ENCODE measurements at regions not wholly inside any gene's neighbourhood (a gene's known extent, or its start where the extent isn't known, plus 50 kb on each side); places are given as distances from the start of the nearest gene placed in this dataset.

DNA sequence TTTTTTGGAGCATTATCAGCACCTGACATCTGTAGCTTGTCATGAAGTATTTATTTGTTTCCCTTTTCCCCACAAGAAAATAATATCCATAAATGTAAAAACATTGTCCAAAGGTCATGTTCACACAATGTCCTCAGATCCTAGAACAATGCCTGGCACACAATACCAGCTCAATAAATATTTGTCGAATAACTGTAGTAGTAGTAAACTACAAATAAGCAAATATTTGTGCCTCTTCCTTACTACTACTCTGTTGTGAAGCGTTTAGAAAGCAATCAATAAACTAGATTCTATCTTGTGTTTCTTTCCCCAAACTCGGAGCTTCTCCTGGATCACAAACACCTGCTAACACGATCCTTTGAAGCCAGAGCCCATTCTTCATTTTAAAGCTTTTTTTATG, 459.6 kb upstream of the NECTIN3 start:
- 97% methylated on average over 4 of the region's 4 CpGs for WGBS
- Histone ChIP-seq H3K18ac (ENCODE audit: low read depth in 1 of 2, low read length in 2 of 2) (no peak overlapping the region), H3K79me1 (replicated peaks; ENCODE audit: low read length, poor library complexity, severe bottlenecking) (no peaks in the 10 kb centered on the region), H3K9me3 (ENCODE audit: control insufficient read depth, low read length) (no peaks in the 10 kb centered on the region), H2BK120ac (ENCODE audit: low read depth, low read length) (no peak overlapping the region), H3K14ac (ENCODE audit: low read length in 2 of 2) (no peak overlapping the region), H3K9ac (ENCODE audit: low read length) (no peak overlapping the region), H3K4me1 (ENCODE audit: control insufficient read depth, insufficient read depth, low read depth, low read length) (no peaks in the 10 kb centered on the region), H2AK5ac (ENCODE audit: low read length, severe bottlenecking) (no peak overlapping the region), H2BK5ac (ENCODE audit: low read depth, low read length, poor library complexity, severe bottlenecking) (no peak overlapping the region), H3K23ac (ENCODE audit: low read length in 2 of 2) (no peak overlapping the region), H3K36me3 (ENCODE audit: control insufficient read depth in 1 of 2, insufficient read depth in 2 of 2, low read depth in 1 of 2, low read length in 2 of 2) (no peaks in the 10 kb centered on the region), H3K4me3 (ENCODE audit: insufficient read depth in 1 of 2, low read depth in 1 of 2, low read length in 2 of 2) (no peak overlapping the region), H4K8ac (ENCODE audit: low read length) (no peak overlapping the region), H3K4ac (ENCODE audit: low read depth in 1 of 2, low read length in 2 of 2) (no peak overlapping the region), H2AFZ (ENCODE audit: low read depth, low read length) (no peak overlapping the region), H3K27ac (ENCODE audit: low read length, poor library complexity, severe bottlenecking) (no peak overlapping the region), H3K27me3 (ENCODE audit: control insufficient read depth in 1 of 2, insufficient read depth in 1 of 2, low read length in 2 of 2) (no peaks in the 10 kb centered on the region), H3K4me2 (ENCODE audit: low read length, poor library complexity, severe bottlenecking) (no peak overlapping the region), H2BK15ac (ENCODE audit: low read depth, poor library complexity, severe bottlenecking) (no peak overlapping the region), H2BK12ac (ENCODE audit: low read length in 2 of 2) (no peak overlapping the region), H4K91ac (ENCODE audit: low read length) (no peak overlapping the region)
- DNase-seq, result no peak

GRCh38 chr3:110614186-110614585, 457.4 kb upstream of the NECTIN3 start:
- Histone ChIP-seq H3K4me1 (ENCODE audit: control insufficient read depth, insufficient read depth, low read depth, low read length) (no peaks in the 10 kb centered on the region), H4K8ac (ENCODE audit: low read length) (no peak overlapping the region), H2BK12ac (ENCODE audit: low read length in 2 of 2) (no peak overlapping the region), H4K91ac (ENCODE audit: low read length) (no peak overlapping the region), H3K4me2 (ENCODE audit: low read length, poor library complexity, severe bottlenecking) (no peak overlapping the region), H2BK15ac (ENCODE audit: low read depth, poor library complexity, severe bottlenecking) (no peak overlapping the region), H3K9me3 (ENCODE audit: control insufficient read depth, low read length) (no peaks in the 10 kb centered on the region), H3K4me3 (ENCODE audit: insufficient read depth in 1 of 2, low read depth in 1 of 2, low read length in 2 of 2) (no peak overlapping the region), H2AFZ (ENCODE audit: low read depth, low read length) (no peak overlapping the region), H3K4ac (ENCODE audit: low read depth in 1 of 2, low read length in 2 of 2) (no peak overlapping the region), H2BK120ac (ENCODE audit: low read depth, low read length) (no peak overlapping the region), H2BK5ac (ENCODE audit: low read depth, low read length, poor library complexity, severe bottlenecking) (no peak overlapping the region), H3K9ac (ENCODE audit: low read length) (no peak overlapping the region), H2AK5ac (ENCODE audit: low read length, severe bottlenecking) (no peak overlapping the region), H3K18ac (ENCODE audit: low read depth in 1 of 2, low read length in 2 of 2) (no peak overlapping the region), H3K79me1 (replicated peaks; ENCODE audit: low read length, poor library complexity, severe bottlenecking) (no peaks in the 10 kb centered on the region), H3K14ac (ENCODE audit: low read length in 2 of 2) (no peak overlapping the region), H3K27me3 (ENCODE audit: control insufficient read depth in 1 of 2, insufficient read depth in 1 of 2, low read length in 2 of 2) (no peaks in the 10 kb centered on the region), H3K27ac (ENCODE audit: low read length, poor library complexity, severe bottlenecking) (no peak overlapping the region), H3K23ac (ENCODE audit: low read length in 2 of 2) (no peak overlapping the region), H3K36me3 (ENCODE audit: control insufficient read depth in 1 of 2, insufficient read depth in 2 of 2, low read depth in 1 of 2, low read length in 2 of 2) (no peaks in the 10 kb centered on the region)
- DNase-seq, result no peak
- 76% methylated on average over 2 of the region's 2 CpGs for WGBS

GRCh38 chr3:110615454-110615853, 456.2 kb upstream of the NECTIN3 start:
- no peak overlapping the region for H2BK5ac ChIP-seq (ENCODE audit: low read depth, low read length, poor library complexity, severe bottlenecking)
- H2AFZ ChIP-seq (ENCODE audit: low read depth, low read length), result no peak overlapping the region
- no peak overlapping the region for H3K23ac ChIP-seq (ENCODE audit: low read length in 2 of 2)
- H3K79me1 ChIP-seq (replicated peaks; ENCODE audit: low read length, poor library complexity, severe bottlenecking), result no peaks in the 10 kb centered on the region
- H3K4me2 ChIP-seq (ENCODE audit: low read length, poor library complexity, severe bottlenecking), result no peak overlapping the region
- no peaks in the 10 kb centered on the region for H3K4me1 ChIP-seq (ENCODE audit: control insufficient read depth, insufficient read depth, low read depth, low read length)
- no peak overlapping the region for H3K27ac ChIP-seq (ENCODE audit: low read length, poor library complexity, severe bottlenecking)
- H4K8ac ChIP-seq (ENCODE audit: low read length), result no peak overlapping the region
- H3K36me3 ChIP-seq (ENCODE audit: control insufficient read depth in 1 of 2, insufficient read depth in 2 of 2, low read depth in 1 of 2, low read length in 2 of 2), result no peaks in the 10 kb centered on the region
- no peak overlapping the region for H3K4me3 ChIP-seq (ENCODE audit: insufficient read depth in 1 of 2, low read depth in 1 of 2, low read length in 2 of 2)
- DNase-seq, result no peak
- H3K27me3 ChIP-seq (ENCODE audit: control insufficient read depth in 1 of 2, insufficient read depth in 1 of 2, low read length in 2 of 2), result no peaks in the 10 kb centered on the region
- no peaks in the 10 kb centered on the region for H3K9me3 ChIP-seq (ENCODE audit: control insufficient read depth, low read length)
- H3K4ac ChIP-seq (ENCODE audit: low read depth in 1 of 2, low read length in 2 of 2), result no peak overlapping the region
- no peak overlapping the region for H2AK5ac ChIP-seq (ENCODE audit: low read length, severe bottlenecking)
- no peak overlapping the region for H3K14ac ChIP-seq (ENCODE audit: low read length in 2 of 2)
- no peak overlapping the region for H2BK15ac ChIP-seq (ENCODE audit: low read depth, poor library complexity, severe bottlenecking)
- no peak overlapping the region for H3K9ac ChIP-seq (ENCODE audit: low read length)
- no peak overlapping the region for H2BK12ac ChIP-seq (ENCODE audit: low read length in 2 of 2)
- H2BK120ac ChIP-seq (ENCODE audit: low read depth, low read length), result no peak overlapping the region
- H4K91ac ChIP-seq (ENCODE audit: low read length), result no peak overlapping the region
- no peak overlapping the region for H3K18ac ChIP-seq (ENCODE audit: low read depth in 1 of 2, low read length in 2 of 2)
- WGBS, result 100% methylated on average over 1 of the region's 1 CpG

DNA sequence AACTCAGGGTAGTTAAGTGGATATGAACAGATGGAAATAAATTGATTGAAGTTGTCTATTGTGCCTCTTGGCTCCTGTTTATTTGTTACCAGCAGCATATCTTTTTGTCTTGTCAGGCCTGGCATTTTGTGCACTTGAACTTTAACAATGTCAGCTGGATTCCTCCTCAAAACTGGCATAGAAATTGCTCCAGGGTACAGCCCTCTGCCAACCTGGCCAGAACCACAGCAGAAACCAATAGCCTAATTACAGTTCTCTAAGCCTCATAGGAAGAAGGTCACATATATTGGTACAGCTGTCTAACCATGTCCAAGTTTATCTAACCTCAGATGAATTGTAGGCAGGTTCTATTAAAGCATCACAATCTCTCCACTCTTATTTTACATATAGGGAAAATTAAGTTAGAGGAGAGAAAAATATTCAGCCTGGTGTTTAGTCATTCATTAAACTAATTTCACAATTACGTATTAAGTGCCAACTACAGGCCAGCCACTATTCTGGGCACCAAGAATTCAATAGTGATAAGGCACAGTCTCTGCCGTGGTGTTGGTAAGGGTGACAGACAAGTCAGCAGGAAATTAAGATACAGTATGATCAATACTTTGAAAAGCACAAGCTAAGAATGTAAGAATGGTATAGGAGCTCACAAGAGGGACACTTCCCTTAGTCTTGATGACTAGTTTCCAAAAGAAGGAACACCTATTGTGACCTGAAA, 452.9 kb upstream of the NECTIN3 start:
- 90% methylated on average over 2 of the region's 2 CpGs for WGBS
- no peak overlapping the region for H2BK15ac ChIP-seq (ENCODE audit: low read depth, poor library complexity, severe bottlenecking)
- no peak overlapping the region for H3K4me2 ChIP-seq (ENCODE audit: low read length, poor library complexity, severe bottlenecking)
- H4K91ac ChIP-seq (ENCODE audit: low read length), result no peak overlapping the region
- H3K18ac ChIP-seq (ENCODE audit: low read depth in 1 of 2, low read length in 2 of 2), result no peak overlapping the region
- no peaks in the 10 kb centered on the region for H3K36me3 ChIP-seq (ENCODE audit: control insufficient read depth in 1 of 2, insufficient read depth in 2 of 2, low read depth in 1 of 2, low read length in 2 of 2)
- H3K23ac ChIP-seq (ENCODE audit: low read length in 2 of 2), result no peak overlapping the region
- H2AFZ ChIP-seq (ENCODE audit: low read depth, low read length), result no peak overlapping the region
- no peak overlapping the region for H2AK5ac ChIP-seq (ENCODE audit: low read length, severe bottlenecking)
- H3K9me3 ChIP-seq (ENCODE audit: control insufficient read depth, low read length), result no peaks in the 10 kb centered on the region
- no peaks in the 10 kb centered on the region for H3K79me1 ChIP-seq (replicated peaks; ENCODE audit: low read length, poor library complexity, severe bottlenecking)
- H3K27ac ChIP-seq (ENCODE audit: low read length, poor library complexity, severe bottlenecking), result no peak overlapping the region
- H3K4me1 ChIP-seq (ENCODE audit: control insufficient read depth, insufficient read depth, low read depth, low read length), result no peaks in the 10 kb centered on the region
- H3K9ac ChIP-seq (ENCODE audit: low read length), result no peak overlapping the region
- no peak overlapping the region for H4K8ac ChIP-seq (ENCODE audit: low read length)
- H2BK12ac ChIP-seq (ENCODE audit: low read length in 2 of 2), result no peak overlapping the region
- H3K14ac ChIP-seq (ENCODE audit: low read length in 2 of 2), result no peak overlapping the region
- no peaks in the 10 kb centered on the region for H3K27me3 ChIP-seq (ENCODE audit: control insufficient read depth in 1 of 2, insufficient read depth in 1 of 2, low read length in 2 of 2)
- no peak overlapping the region for H3K4ac ChIP-seq (ENCODE audit: low read depth in 1 of 2, low read length in 2 of 2)
- no peak overlapping the region for H2BK5ac ChIP-seq (ENCODE audit: low read depth, low read length, poor library complexity, severe bottlenecking)
- no peak overlapping the region for H2BK120ac ChIP-seq (ENCODE audit: low read depth, low read length)
- DNase-seq, result no peak
- no peak overlapping the region for H3K4me3 ChIP-seq (ENCODE audit: insufficient read depth in 1 of 2, low read depth in 1 of 2, low read length in 2 of 2)

Data from mesenchymal stem cell (in vitro differentiated cells and primary cell).